OCI-LY7 (cell line): ENCODE measurements at regions not wholly inside any gene's neighbourhood (a gene's known extent, or its start where the extent isn't known, plus 50 kb on each side); places are given as distances from the start of the nearest gene placed in this dataset.

Experiments used
- BruUV-seq: library from RNA; stranded (reverse); fragments of 400-500 nt; replicated peaks from 2 replicates; lab custom pipeline; 2021; lab: Mats Ljungman, UMichigan
- CTCF ChIA-PET: fragments of 300-600 bp; sonication (Branson Sonifier 250); formaldehyde crosslinking; loops from one replicate; lab custom pipeline; 2022; ENCODE audit warnings: antibody characterized with exemption; ENCODE audit not compliant: unreplicated experiment; lab: Charles Lee
- POLR2A ChIA-PET: fragments of 300-600 bp; sonication (Branson Sonifier 250); formaldehyde crosslinking; loops from one replicate; lab custom pipeline; 2022; ENCODE audit warnings: antibody characterized with exemption; lab: Charles Lee
- DNase-seq: peaks from one replicate; pipeline ENCODE4 v3.0.0-alpha.2; 2015; ENCODE audit warnings: low spot score
- H2AFZ ChIP-seq: fragments of 200-600 bp; sonication (generic), shearing (Covaris generic); 2 replicates; pipeline ENCODE4 v1.6.1; 2014; ENCODE audit warnings: mild to moderate bottlenecking, antibody characterized with exemption, low read length, moderate library complexity
- H3K27ac ChIP-seq: fragments of 200-600 bp; sonication (generic); 2 replicates; pipeline ENCODE4 v1.5.1; 2014; ENCODE audit warnings: mixed run types, low read depth, mild to moderate bottlenecking, moderate library complexity, low read length, inconsistent platforms; ENCODE audit not compliant: poor library complexity, severe bottlenecking
- H3K36me3 ChIP-seq: fragments of 200-600 bp; sonication (generic); 2 replicates; pipeline ENCODE4 v1.6.1; 2014; ENCODE audit warnings: mild to moderate bottlenecking, antibody characterized with exemption, low read length, moderate library complexity, mixed read lengths; ENCODE audit not compliant: insufficient read depth
- H3K4me1 ChIP-seq: fragments of 200-600 bp; sonication (generic); 2 replicates; pipeline ENCODE4 v1.5.1; 2014; ENCODE audit warnings: mild to moderate bottlenecking, low read length; ENCODE audit not compliant: insufficient read depth, poor library complexity, severe bottlenecking
- H3K4me2 ChIP-seq: fragments of 200-600 bp; sonication (generic); 2 replicates; pipeline ENCODE4 v1.6.1; 2014; ENCODE audit warnings: mild to moderate bottlenecking, low read length
- H3K4me3 ChIP-seq: fragments of 200-600 bp; sonication (generic); 2 replicates; pipeline ENCODE4 v1.5.1; 2014; ENCODE audit warnings: mild to moderate bottlenecking, low read depth, low read length; ENCODE audit not compliant: poor library complexity, severe bottlenecking
- H3K79me2 ChIP-seq: fragments of 200-600 bp; sonication (generic); 2 replicates; pipeline ENCODE4 v1.6.1; 2016; ENCODE audit warnings: low read depth, mild to moderate bottlenecking, low read length, moderate library complexity, mixed read lengths; ENCODE audit not compliant: insufficient read depth
- H3K9me2 ChIP-seq: fragments of 200-600 bp; sonication (generic); 2 replicates; pipeline ENCODE4 v1.6.1; 2016; ENCODE audit warnings: mild to moderate bottlenecking, low read length, mixed read lengths; ENCODE audit not compliant: insufficient read depth
- H3K9me3 ChIP-seq: fragments of 200-600 bp; sonication (generic); 2 replicates; pipeline ENCODE4 v1.6.1; 2014; ENCODE audit warnings: mild to moderate bottlenecking, mixed run types, low read length, mixed read lengths
- H4K20me1 ChIP-seq: fragments of 200-600 bp; sonication (generic); 2 replicates; pipeline ENCODE4 v1.6.1; 2014; ENCODE audit warnings: mild to moderate bottlenecking, antibody characterized with exemption, low read length, moderate library complexity, mixed read lengths; ENCODE audit not compliant: insufficient read depth
- CTCF ChIP-seq: fragments of 200-600 bp; sonication (generic); conservative IDR thresholded peaks from 2 replicates; pipeline ENCODE4 v1.5.1; 2014; ENCODE audit warnings: mild to moderate bottlenecking, antibody characterized with exemption, low read length, moderate library complexity, mixed read lengths
- EZH2phosphoT487 ChIP-seq: fragments of 200-600 bp; sonication (generic); IDR thresholded peaks from 2 replicates; pipeline ENCODE4 v1.6.1; 2018; ENCODE audit warnings: low read depth, borderline replicate concordance, mild to moderate bottlenecking, mixed run types, antibody characterized with exemption, low read length, moderate library complexity, mixed read lengths
- intact Hi-C: fragments of 100-400 bp; cut with micrococcal nuclease; formaldehyde crosslinking; loops from one replicate; pipeline ENCODE4 v1.10.0; 2022; ENCODE audit not compliant: unreplicated experiment

- Histone ChIP-seq H3K4me3 (no peak overlapping the region), H3K79me2 (no peaks in the 10 kb centered on the region), H3K9me2 (no peaks in the 10 kb centered on the region), H3K27ac (no peak overlapping the region), H2AFZ (no peak overlapping the region), H3K9me3 (peaks cover 19% of the 10 kb centered on the region; the same call in 1 of the 2 replicates), H4K20me1 (no peaks in the 10 kb centered on the region), H3K4me1 (no peaks in the 10 kb centered on the region), H3K36me3 (no peaks in the 10 kb centered on the region), H3K4me2 (no peak overlapping the region)
- ChIA-PET CTCF (no interaction called here), POLR2A (no interaction called here)
- intact Hi-C loops: no loop called here
- TF ChIP-seq EZH2phosphoT487: no peak
- TF ChIP-seq CTCF: no peak
- DNase-seq: no peak
- BruUV-seq: no TSS peak
These were observed 82.7 kb upstream of the OLFM1 start for GRCh38 chr9:135004772-135005171.

- Histone ChIP-seq H3K79me2 (no peaks in the 10 kb centered on the region), H3K4me2 (no peak overlapping the region), H3K36me3 (no peaks in the 10 kb centered on the region), H2AFZ (no peak overlapping the region), H3K4me3 (no peak overlapping the region), H3K27ac (no peak overlapping the region), H3K9me3 (no peaks in the 10 kb centered on the region), H4K20me1 (no peaks in the 10 kb centered on the region), H3K9me2 (no peaks in the 10 kb centered on the region), H3K4me1 (no peaks in the 10 kb centered on the region)
- no peak for TF ChIP-seq EZH2phosphoT487
- no peak for TF ChIP-seq CTCF
- ChIA-PET POLR2A (interaction anchor here (0.8 kb wide), 1 partner anchor 14 kb away, joined by 3 read pairs; no protein-coding TSS in a partner anchor), CTCF (no interaction called here)
- no TSS peak for BruUV-seq
- intact Hi-C loops: no loop called here
- no peak for DNase-seq
These were observed 80.4 kb upstream of the OLFM1 start for GRCh38 chr9:135006911-135007570.

- no peak overlapping the region for H2AFZ ChIP-seq
- TF ChIP-seq EZH2phosphoT487: no peak
- TF ChIP-seq CTCF: no peak
- H3K9me2 ChIP-seq: no peaks in the 10 kb centered on the region
- no peaks in the 10 kb centered on the region for H3K4me1 ChIP-seq
- H3K4me3 ChIP-seq: no peak overlapping the region
- no peak for DNase-seq
- no peaks in the 10 kb centered on the region for H3K9me3 ChIP-seq
- no TSS peak for BruUV-seq
- intact Hi-C loops: no loop called here
- no peak overlapping the region for H3K4me2 ChIP-seq
- H4K20me1 ChIP-seq: no peaks in the 10 kb centered on the region
- H3K36me3 ChIP-seq: no peaks in the 10 kb centered on the region
- H3K27ac ChIP-seq: no peak overlapping the region
- H3K79me2 ChIP-seq: no peaks in the 10 kb centered on the region
- POLR2A ChIA-PET: interaction anchor here (0.8 kb wide), 1 partner anchor 15 kb away, joined by 3 read pairs; no protein-coding TSS in a partner anchor
- CTCF ChIA-PET: no interaction called here
These were observed 79.9 kb upstream of the OLFM1 start for GRCh38 chr9:135007601-135008000.
